Fibroblast of pulmonary artery (primary cell): ENCODE measurements at regions not wholly inside any gene's neighbourhood (a gene's known extent, or its start where the extent isn't known, plus 50 kb on each side); places are given as distances from the start of the nearest gene placed in this dataset.

Source experiments
- DNase-seq: peaks from one replicate; pipeline ENCODE4 v3.0.0-alpha.2; 2010; ENCODE audit warnings: low read depth
- H3K4me3 ChIP-seq: replicated peaks from 2 replicates; pipeline ENCODE4 v1.5.1; 2011; ENCODE audit warnings: low read depth, mild to moderate bottlenecking, control low read depth, low read length, moderate library complexity
- CTCF ChIP-seq: IDR thresholded peaks from 2 replicates; pipeline ENCODE4 v1.5.1; 2011; ENCODE audit warnings: mild to moderate bottlenecking, control low read depth, low read length, inconsistent platforms; ENCODE audit errors: missing control alignments

GRCh38 chr20:59525500-59526241 lies 78.7 kb upstream of the PHACTR3 start:
- peak; percentile 81 for TF ChIP-seq CTCF
- no peak overlapping the region for H3K4me3 ChIP-seq
- DNase-seq: peak; percentile 46

- TF ChIP-seq CTCF: peak; percentile 40
- H3K4me3 ChIP-seq: no peak overlapping the region
- peak; percentile 8 for DNase-seq
Measured at GRCh38 chr20:59526242-59527225, 77.8 kb upstream of the PHACTR3 start.

GRCh38 chr20:59530782-59531181 lies 73.6 kb upstream of the PHACTR3 start:
- no peak overlapping the region for H3K4me3 ChIP-seq
- TF ChIP-seq CTCF: no peak
- DNase-seq: no peak

- no peak for DNase-seq
- no peak for TF ChIP-seq CTCF
- H3K4me3 ChIP-seq: no peak overlapping the region
Measured at GRCh38 chr20:59537991-59538390, 66.3 kb upstream of the PHACTR3 start.

GRCh38 chr20:59547596-59547995 lies 56.7 kb upstream of the PHACTR3 start:
- no peak for TF ChIP-seq CTCF
- no peak for DNase-seq
- H3K4me3 ChIP-seq: no peak overlapping the region
